Fibroblast of lung (primary cell): ENCODE measurements at regions not wholly inside any gene's neighbourhood (a gene's known extent, or its start where the extent isn't known, plus 50 kb on each side); places are given as distances from the start of the nearest gene placed in this dataset.

Experiments used
- CTCF ChIP-seq, 2 donors: IDR thresholded peaks in 1 of 2; conservative IDR thresholded peaks in 1 of 2; 1 replicate in 1 of 2; 2 replicates in 1 of 2; pipeline ENCODE4 v1.5.1; 2011 to 2012; ENCODE audit warnings: low read length in 2 of 2, control low read depth in 1 of 2, inconsistent platforms in 1 of 2, low read depth in 1 of 2, mild to moderate bottlenecking in 1 of 2
- EZH2 ChIP-seq: IDR thresholded peaks from 2 replicates; pipeline ENCODE4 v1.5.1; 2012; ENCODE audit warnings: low read length, control low read depth, mild to moderate bottlenecking; ENCODE audit errors: missing control alignments

GRCh38 chr5:144950996-144951395, 780.3 kb downstream of the KCTD16 start:
- TF ChIP-seq EZH2 = no peak
- no peak for TF ChIP-seq CTCF (conservative IDR thresholded peaks at IDR 0.05 in 1 of 2, IDR thresholded peaks at IDR 0.05 in 1 of 2; ENCODE audit: low read depth in 1 of 2, low read length in 2 of 2)
